ENCODE measurements at regions not wholly inside any gene's neighbourhood (a gene's known extent, or its start where the extent isn't known, plus 50 kb on each side); places are given as distances from the start of the nearest gene placed in this dataset.

DNA sequence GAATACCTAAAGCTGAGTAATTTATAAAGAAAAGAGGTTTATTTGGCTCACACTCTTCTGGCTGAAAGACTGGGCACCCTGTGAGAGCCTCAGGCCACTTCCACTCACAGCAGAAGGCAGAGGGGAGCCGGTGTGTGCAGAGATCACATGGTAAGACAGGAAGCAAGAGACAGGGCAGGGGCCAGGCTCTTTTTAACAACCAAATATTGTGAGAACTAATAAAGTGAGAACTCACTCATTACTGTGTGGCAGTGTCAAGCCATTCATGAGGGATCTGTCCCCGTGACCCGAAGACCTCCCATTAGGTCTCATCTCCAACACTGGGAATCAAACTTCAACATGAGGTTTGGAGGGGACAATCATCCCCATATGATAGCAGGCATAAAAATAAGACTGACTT lies 180.8 kb upstream of the DIO3 start:
- no peaks in the 10 kb centered on the region for H3K9me2 ChIP-seq (ENCODE audit: insufficient read depth)
- CTCF ChIA-PET = no interaction called here
- peaks cover 8% of the 10 kb centered on the region; the same call in 1 of the 2 replicates for H3K27me3 ChIP-seq (ENCODE audit: insufficient read depth, low read length)
- no peak overlapping the region for H3K4me3 ChIP-seq (replicated peaks in 1 of 2; ENCODE audit: low read depth in 1 of 2, low read length in 2 of 2)
- H3K79me2 ChIP-seq (ENCODE audit: insufficient read depth, low read length) = no peaks in the 10 kb centered on the region
- no peaks in the 10 kb centered on the region; a peak in 1 of 4 replicates for H3K9me3 ChIP-seq (ENCODE audit: control insufficient read depth in 1 of 2, insufficient read depth in 1 of 2, low read depth in 1 of 2, low read length in 2 of 2)
- H3K36me3 ChIP-seq (ENCODE audit: control insufficient read depth in 1 of 2, insufficient read depth in 2 of 2, low read length in 2 of 2) = no peaks in the 10 kb centered on the region
- H3K4me1 ChIP-seq (ENCODE audit: control insufficient read depth in 1 of 2, insufficient read depth in 2 of 2, low read length in 2 of 2) = no peaks in the 10 kb centered on the region
- intact Hi-C loops (cut with micrococcal nuclease) = no loop called here
- BruUV-seq (replicated peaks) = no TSS peak
- RAD21 ChIA-PET (ENCODE audit: low non-redundant PET in 1 of 2, low total read pairs in 2 of 2, uncharacterized antibody in 2 of 2, unreplicated experiment in 2 of 2) = no interaction called here
- POLR2A ChIA-PET = no interaction called here
- H3K27ac ChIP-seq (ENCODE audit: low read depth, low read length) = no peak overlapping the region
- no peak overlapping the region for H3K9ac ChIP-seq (ENCODE audit: low read length)
- no peak overlapping the region for H2AFZ ChIP-seq (ENCODE audit: low read depth, low read length, poor library complexity, severe bottlenecking)
- no peak for TF ChIP-seq EZH2phosphoT487 (IDR thresholded peaks at IDR 0.05; ENCODE audit: borderline replicate concordance)
- TF ChIP-seq SIN3A (IDR thresholded peaks at IDR 0.05; ENCODE audit: low read depth) = no peak
- TF ChIP-seq JUND (IDR thresholded peaks at IDR 0.05) = no peak
- TF ChIP-seq, protein P1, sequence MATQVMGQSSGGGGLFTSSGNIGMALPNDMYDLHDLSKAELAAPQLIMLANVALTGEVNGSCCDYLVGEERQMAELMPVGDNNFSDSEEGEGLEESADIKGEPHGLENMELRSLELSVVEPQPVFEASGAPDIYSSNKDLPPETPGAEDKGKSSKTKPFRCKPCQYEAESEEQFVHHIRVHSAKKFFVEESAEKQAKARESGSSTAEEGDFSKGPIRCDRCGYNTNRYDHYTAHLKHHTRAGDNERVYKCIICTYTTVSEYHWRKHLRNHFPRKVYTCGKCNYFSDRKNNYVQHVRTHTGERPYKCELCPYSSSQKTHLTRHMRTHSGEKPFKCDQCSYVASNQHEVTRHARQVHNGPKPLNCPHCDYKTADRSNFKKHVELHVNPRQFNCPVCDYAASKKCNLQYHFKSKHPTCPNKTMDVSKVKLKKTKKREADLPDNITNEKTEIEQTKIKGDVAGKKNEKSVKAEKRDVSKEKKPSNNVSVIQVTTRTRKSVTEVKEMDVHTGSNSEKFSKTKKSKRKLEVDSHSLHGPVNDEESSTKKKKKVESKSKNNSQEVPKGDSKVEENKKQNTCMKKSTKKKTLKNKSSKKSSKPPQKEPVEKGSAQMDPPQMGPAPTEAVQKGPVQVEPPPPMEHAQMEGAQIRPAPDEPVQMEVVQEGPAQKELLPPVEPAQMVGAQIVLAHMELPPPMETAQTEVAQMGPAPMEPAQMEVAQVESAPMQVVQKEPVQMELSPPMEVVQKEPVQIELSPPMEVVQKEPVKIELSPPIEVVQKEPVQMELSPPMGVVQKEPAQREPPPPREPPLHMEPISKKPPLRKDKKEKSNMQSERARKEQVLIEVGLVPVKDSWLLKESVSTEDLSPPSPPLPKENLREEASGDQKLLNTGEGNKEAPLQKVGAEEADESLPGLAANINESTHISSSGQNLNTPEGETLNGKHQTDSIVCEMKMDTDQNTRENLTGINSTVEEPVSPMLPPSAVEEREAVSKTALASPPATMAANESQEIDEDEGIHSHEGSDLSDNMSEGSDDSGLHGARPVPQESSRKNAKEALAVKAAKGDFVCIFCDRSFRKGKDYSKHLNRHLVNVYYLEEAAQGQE (IDR thresholded peaks at IDR 0.05; ENCODE audit: low read depth) = no peak
- no peak for TF ChIP-seq CBX3 (IDR thresholded peaks at IDR 0.05; ENCODE audit: low read depth)
- no peak for TF ChIP-seq CEBPB (IDR thresholded peaks at IDR 0.05; ENCODE audit: low read depth)
- no peak for TF ChIP-seq TCF7L2 (IDR thresholded peaks at IDR 0.05; ENCODE audit: borderline replicate concordance, extremely low read depth, insufficient read depth, insufficient read length)
- TF ChIP-seq, protein P2, sequence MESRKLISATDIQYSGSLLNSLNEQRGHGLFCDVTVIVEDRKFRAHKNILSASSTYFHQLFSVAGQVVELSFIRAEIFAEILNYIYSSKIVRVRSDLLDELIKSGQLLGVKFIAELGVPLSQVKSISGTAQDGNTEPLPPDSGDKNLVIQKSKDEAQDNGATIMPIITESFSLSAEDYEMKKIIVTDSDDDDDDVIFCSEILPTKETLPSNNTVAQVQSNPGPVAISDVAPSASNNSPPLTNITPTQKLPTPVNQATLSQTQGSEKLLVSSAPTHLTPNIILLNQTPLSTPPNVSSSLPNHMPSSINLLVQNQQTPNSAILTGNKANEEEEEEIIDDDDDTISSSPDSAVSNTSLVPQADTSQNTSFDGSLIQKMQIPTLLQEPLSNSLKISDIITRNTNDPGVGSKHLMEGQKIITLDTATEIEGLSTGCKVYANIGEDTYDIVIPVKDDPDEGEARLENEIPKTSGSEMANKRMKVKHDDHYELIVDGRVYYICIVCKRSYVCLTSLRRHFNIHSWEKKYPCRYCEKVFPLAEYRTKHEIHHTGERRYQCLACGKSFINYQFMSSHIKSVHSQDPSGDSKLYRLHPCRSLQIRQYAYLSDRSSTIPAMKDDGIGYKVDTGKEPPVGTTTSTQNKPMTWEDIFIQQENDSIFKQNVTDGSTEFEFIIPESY (IDR thresholded peaks at IDR 0.05; ENCODE audit: extremely low read depth, insufficient replicate concordance, low read length) = no peak
- TF ChIP-seq, protein P3, sequence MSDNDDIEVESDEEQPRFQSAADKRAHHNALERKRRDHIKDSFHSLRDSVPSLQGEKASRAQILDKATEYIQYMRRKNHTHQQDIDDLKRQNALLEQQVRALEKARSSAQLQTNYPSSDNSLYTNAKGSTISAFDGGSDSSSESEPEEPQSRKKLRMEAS (IDR thresholded peaks at IDR 0.05) = no peak
- TF ChIP-seq, protein P4, sequence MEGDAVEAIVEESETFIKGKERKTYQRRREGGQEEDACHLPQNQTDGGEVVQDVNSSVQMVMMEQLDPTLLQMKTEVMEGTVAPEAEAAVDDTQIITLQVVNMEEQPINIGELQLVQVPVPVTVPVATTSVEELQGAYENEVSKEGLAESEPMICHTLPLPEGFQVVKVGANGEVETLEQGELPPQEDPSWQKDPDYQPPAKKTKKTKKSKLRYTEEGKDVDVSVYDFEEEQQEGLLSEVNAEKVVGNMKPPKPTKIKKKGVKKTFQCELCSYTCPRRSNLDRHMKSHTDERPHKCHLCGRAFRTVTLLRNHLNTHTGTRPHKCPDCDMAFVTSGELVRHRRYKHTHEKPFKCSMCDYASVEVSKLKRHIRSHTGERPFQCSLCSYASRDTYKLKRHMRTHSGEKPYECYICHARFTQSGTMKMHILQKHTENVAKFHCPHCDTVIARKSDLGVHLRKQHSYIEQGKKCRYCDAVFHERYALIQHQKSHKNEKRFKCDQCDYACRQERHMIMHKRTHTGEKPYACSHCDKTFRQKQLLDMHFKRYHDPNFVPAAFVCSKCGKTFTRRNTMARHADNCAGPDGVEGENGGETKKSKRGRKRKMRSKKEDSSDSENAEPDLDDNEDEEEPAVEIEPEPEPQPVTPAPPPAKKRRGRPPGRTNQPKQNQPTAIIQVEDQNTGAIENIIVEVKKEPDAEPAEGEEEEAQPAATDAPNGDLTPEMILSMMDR (IDR thresholded peaks at IDR 0.05 in 2 of 3, conservative IDR thresholded peaks at IDR 0.05 in 1 of 3; ENCODE audit: borderline replicate concordance in 1 of 3, insufficient read depth in 1 of 3, low read depth in 2 of 3, low read length in 2 of 3) = no peak
- no peak for TF ChIP-seq SP1 (IDR thresholded peaks at IDR 0.05; ENCODE audit: low read depth)
- TF ChIP-seq, protein P5, sequence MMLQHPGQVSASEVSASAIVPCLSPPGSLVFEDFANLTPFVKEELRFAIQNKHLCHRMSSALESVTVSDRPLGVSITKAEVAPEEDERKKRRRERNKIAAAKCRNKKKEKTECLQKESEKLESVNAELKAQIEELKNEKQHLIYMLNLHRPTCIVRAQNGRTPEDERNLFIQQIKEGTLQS (IDR thresholded peaks at IDR 0.05) = no peak
- no peak for TF ChIP-seq ELF1 (IDR thresholded peaks at IDR 0.05; ENCODE audit: borderline replicate concordance, low read depth)
- TF ChIP-seq EZH2 (IDR thresholded peaks at IDR 0.05) = no peak
- TF ChIP-seq ZFX (IDR thresholded peaks at IDR 0.05) = no peak
- no peak for TF ChIP-seq YY1 (IDR thresholded peaks at IDR 0.05; ENCODE audit: extremely low read depth, insufficient replicate concordance, low read depth, low read length)
- no peak for TF ChIP-seq POLR2A (IDR thresholded peaks at IDR 0.05; ENCODE audit: borderline replicate concordance, extremely low read depth, insufficient read depth, insufficient read length)
- DNase-seq (ENCODE audit: low read depth, low spot score) (no peak), ATAC-seq (no peak)
- H3K4me2 ChIP-seq (ENCODE audit: low read length) = no peak overlapping the region
- H4K20me1 ChIP-seq (ENCODE audit: insufficient read depth) = no peaks in the 10 kb centered on the region
